ENCODE measurements at regions not wholly inside any gene's neighbourhood (a gene's known extent, or its start where the extent isn't known, plus 50 kb on each side); places are given as distances from the start of the nearest gene placed in this dataset.

DNA sequence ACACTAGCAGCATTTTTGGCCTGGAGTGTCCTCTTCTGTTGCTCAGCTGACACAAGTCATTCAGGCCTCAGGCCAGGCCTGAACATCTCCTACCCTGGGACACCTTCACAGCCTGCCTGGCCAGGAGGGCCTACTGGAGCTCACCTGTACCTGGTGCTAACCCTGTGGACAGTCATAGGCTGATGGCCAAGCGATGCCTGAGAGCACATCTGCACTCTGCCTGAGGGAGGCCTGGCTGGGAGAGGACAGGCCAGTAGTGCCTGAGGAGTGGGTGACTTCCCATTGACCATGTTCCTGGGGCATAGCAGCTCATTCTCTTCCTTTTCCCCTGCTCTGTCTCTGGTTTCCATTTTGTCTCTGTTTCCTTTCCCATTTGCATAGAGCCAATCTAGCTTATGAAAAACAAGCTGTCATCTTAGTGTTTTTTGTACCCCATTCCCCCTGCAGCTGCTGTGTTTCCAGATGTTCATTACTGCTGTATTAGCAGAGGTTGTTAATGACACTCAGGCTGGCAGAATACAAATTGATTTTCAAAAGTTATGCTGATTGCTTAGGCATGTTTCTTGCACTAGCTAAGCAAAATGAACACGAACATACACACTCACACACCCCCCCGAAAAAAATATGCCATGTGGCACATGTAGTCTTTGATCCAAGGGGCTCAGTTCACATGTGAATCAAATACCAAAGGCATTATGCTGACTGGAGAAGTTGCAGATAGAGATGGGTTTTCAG lies 149.7 kb upstream of the HS6ST1 start:
- H3K27ac Mint-ChIP-seq = no peak overlapping the region
- peaks cover 9% of the 10 kb centered on the region for H3K4me1 Mint-ChIP-seq (ENCODE audit: low read depth)
- DNase-seq (no peak), ATAC-seq (replicated peaks in 1 of 2) (no peak)
- H3K27me3 Mint-ChIP-seq (ENCODE audit: low read depth) = no peaks in the 10 kb centered on the region
- H3K4me3 Mint-ChIP-seq = no peak overlapping the region
- H3K9me3 Mint-ChIP-seq = peaks cover 10 to 14% of the 10 kb centered on the region in 2 donors
- peaks cover 16 to 18% of the 10 kb centered on the region in 2 donors for H3K36me3 Mint-ChIP-seq (ENCODE audit: insufficient read depth in 2 of 2)

DNA sequence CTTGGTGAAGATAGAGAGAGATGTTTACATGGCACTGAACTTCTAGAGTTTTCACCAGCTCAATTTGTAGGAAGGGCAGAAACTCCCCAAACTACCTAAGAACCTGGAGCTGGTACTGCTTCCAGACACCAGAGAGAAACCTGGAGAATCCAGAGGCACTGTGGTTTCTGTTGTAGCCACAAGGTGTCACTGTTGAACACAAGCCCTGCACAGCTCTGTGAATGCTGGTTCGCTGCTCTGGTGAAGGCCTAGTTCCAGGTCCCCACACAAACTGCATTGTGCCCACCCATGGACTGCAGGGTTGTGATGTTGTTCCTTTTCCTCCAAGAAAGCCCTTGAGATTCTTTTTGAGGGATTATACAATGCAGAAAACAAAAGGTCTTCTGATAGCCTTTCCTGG lies 150.5 kb upstream of the HS6ST1 start:
- Mint-ChIP-seq H3K27me3 (ENCODE audit: low read depth) (peaks cover 1% of the 10 kb centered on the region), H3K27ac (no peak overlapping the region)

DNA sequence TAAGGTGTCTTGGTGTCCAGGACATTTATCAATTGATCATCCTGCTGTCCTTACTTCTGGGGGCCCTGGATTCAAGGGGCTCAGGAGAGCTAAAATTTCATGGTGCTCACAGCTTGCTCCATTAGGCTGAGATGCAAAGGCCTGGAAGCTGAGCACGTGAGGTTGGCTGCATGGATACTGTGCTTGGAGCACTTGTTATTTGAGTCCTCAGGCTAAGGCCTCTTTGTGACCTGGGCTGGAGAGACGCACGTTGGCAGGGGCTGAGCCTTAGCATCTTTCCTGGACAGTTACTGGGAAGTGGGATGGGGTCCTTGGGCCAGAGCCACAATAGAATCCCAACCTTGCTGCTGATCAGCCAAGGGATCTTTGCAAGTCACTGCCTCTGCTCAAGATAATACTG lies 151.2 kb upstream of the HS6ST1 start:
- H3K9me3 Mint-ChIP-seq = peaks cover 10 to 14% of the 10 kb centered on the region in 2 donors
- peaks cover 8% of the 10 kb centered on the region for H3K27me3 Mint-ChIP-seq (ENCODE audit: low read depth)
- H3K4me3 Mint-ChIP-seq = no peak overlapping the region
- ATAC-seq (replicated peaks in 1 of 2) (no peak), DNase-seq (no peak)
- peaks cover 22% of the 10 kb centered on the region for H3K4me1 Mint-ChIP-seq (ENCODE audit: low read depth)
- peaks cover 16 to 18% of the 10 kb centered on the region in 2 donors for H3K36me3 Mint-ChIP-seq (ENCODE audit: insufficient read depth in 2 of 2)
- no peak overlapping the region for H3K27ac Mint-ChIP-seq

More for the DNA sequence above, 150.5 kb upstream of the HS6ST1 start:
- H3K4me1 Mint-ChIP-seq (ENCODE audit: low read depth) = peaks cover 15% of the 10 kb centered on the region
- peaks cover 16 to 18% of the 10 kb centered on the region in 2 donors for H3K36me3 Mint-ChIP-seq (ENCODE audit: insufficient read depth in 2 of 2)
- H3K4me3 Mint-ChIP-seq = no peak overlapping the region
- DNase-seq (no peak), ATAC-seq (replicated peaks in 1 of 2) (no peak)
- peaks cover 10 to 14% of the 10 kb centered on the region in 2 donors for H3K9me3 Mint-ChIP-seq

DNA sequence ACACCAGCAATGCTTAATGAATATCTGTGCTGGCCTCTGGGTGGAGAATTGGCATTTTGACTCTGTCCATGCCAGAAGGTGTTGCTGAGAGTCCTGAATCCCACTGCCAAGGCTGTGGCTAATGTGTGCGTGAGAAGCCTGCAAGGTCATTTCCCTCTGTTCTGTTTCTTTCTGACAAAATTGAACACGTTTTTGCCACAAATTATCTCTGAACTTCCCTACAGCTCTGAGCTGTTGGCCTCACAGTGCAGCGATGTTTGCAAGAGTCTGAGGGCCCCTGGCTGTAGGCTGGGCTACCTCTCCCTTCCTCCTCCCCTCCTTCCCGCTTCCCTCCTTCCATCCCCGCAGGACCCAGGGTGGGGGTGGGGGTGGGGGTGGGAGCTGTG lies 154.1 kb upstream of the HS6ST1 start:
- H3K27ac Mint-ChIP-seq = no peak overlapping the region
- peaks cover 22% of the 10 kb centered on the region for H3K4me1 Mint-ChIP-seq (ENCODE audit: low read depth)
- ATAC-seq (replicated peaks in 1 of 2) (peak; percentile 31 to 65), DNase-seq (no peak)
- peak overlapping the region in 1 of 2 donors; percentile 51 for H3K4me3 Mint-ChIP-seq
- H3K9me3 Mint-ChIP-seq = peaks cover 9 to 13% of the 10 kb centered on the region in 2 donors
- H3K36me3 Mint-ChIP-seq (ENCODE audit: insufficient read depth in 2 of 2) = peaks cover 15 to 18% of the 10 kb centered on the region in 2 donors
- H3K27me3 Mint-ChIP-seq (ENCODE audit: low read depth) = peaks cover 16% of the 10 kb centered on the region

DNA sequence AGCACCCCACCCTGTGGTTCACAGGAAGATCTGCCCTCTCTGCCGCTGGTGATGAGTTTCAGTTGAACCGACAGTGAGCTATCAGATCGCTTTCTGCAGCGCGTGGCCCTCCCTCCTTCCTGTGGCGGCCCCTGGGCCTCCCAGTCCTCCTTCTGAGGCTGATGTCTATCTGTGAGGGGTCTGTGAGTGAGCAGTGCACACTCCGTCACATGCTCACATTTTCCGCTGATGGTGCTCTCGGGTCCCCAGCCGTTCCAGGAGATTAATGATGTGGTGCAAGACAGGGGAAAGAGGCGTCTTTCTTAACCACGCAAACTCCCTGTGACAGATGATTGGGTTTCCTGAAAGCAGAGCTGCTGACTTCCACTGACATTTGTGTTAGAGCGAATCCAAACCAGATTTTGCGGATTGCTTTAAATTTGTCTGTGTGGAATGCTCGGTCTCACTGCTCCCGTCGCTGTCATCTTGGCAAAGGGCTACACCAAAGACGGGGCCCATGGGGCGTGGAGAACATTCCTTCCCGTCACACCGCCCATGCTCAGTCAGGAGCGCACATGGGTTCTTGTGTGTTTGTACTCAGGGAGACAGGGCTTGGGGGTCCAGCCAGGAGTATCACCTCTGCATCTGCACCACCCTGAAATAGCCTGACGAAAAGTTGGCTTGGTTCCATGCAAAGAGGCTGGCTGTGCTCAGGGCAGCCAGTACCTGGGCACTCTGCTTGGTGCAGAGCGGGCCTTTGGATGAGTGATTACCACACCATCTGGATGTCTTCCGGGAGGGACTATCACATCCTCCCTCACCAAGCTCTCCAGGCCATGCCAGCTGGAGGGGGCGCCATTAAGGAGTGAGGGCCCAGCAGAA lies 154.7 kb upstream of the HS6ST1 start:
- peak; percentile 88 to 95 for ATAC-seq (replicated peaks in 1 of 2)
- peaks cover 5 to 9% of the 10 kb centered on the region in 2 donors for H3K9me3 Mint-ChIP-seq
- H3K4me3 Mint-ChIP-seq = peak overlapping the region; percentile 73 to 76
- peaks cover 19% of the 10 kb centered on the region for H3K27me3 Mint-ChIP-seq (ENCODE audit: low read depth)
- H3K36me3 Mint-ChIP-seq (ENCODE audit: insufficient read depth in 2 of 2) = peaks cover 12 to 14% of the 10 kb centered on the region in 2 donors
- no peak overlapping the region for H3K27ac Mint-ChIP-seq
- DNase-seq = peak; percentile 31 to 64
- peaks cover 22% of the 10 kb centered on the region for H3K4me1 Mint-ChIP-seq (ENCODE audit: low read depth)

DNA sequence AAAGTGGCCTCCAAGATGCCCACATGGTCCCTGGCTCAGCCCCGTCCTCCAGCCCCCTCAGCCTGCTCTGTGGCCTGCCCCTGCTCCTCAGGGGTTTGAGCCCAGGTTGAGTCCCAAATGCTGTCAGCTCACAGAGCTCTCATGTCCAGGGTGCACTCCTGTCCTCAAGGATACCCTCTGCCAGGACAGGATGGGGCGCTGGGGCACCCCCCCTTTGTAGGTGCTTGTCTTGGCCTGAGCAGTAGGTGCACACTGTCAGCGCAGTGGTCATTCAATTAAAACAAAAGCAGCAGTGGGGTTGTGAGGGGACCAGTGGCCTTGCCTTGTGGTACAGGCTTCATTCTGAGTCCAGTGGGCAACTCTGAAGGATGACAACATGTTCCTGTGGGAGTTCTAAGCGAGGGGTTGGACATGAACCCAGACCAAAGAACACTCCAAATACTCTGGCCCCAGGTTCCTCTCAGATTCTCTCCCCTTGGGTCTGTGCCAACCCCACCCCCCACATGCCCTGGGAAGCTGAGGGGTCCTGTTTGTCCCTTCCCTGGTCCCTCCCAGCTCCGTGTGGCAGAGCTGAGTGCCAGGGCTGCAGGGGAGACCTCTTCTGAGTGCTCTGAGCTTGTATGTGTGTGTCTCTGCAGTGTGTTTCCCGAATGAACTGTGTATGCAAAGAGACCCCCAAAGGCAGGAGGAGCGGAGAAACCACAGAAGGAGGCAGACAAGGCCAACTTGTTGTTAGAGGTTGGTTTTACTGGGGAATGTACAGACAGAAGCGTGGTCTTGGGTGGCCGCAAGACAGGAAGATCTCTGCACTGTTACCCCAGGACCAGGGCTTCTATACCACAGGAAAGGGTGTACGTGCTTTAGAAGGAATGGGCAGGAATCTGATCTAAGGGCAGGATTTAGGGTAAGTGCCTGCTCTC lies 155.6 kb upstream of the HS6ST1 start:
- peaks cover 22% of the 10 kb centered on the region for H3K4me1 Mint-ChIP-seq (ENCODE audit: low read depth)
- DNase-seq = no peak
- peaks cover 28% of the 10 kb centered on the region for H3K27me3 Mint-ChIP-seq (ENCODE audit: low read depth)
- no peak for ATAC-seq (replicated peaks in 1 of 2)
- peaks cover 6 to 10% of the 10 kb centered on the region in 2 donors for H3K36me3 Mint-ChIP-seq (ENCODE audit: insufficient read depth in 2 of 2)
- peak overlapping the region in 1 of 2 donors; percentile 8 for H3K4me3 Mint-ChIP-seq
- H3K9me3 Mint-ChIP-seq = peaks cover 0 to 4% of the 10 kb centered on the region in 2 donors
- no peak overlapping the region for H3K27ac Mint-ChIP-seq

DNA sequence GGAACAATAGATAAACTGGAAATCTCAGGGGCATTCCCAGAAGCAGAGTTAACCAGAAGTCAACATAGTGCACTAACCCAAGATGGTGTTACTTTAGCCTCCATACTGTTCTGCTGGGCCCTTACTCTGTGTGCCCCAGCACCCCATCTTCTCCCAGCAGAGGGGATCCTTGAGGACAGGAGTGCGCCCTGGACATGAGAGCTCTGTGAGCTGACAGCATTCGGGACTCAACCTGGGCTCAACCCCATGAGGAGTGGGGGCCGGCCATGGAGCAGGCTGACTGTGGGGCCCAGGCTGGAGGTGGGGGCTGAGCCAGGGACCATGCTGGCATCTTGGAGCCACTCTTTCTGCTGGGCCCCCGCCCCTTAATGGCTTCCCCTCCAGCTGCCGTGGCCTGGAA lies 156.3 kb upstream of the HS6ST1 start:
- Mint-ChIP-seq H3K27ac (no peak overlapping the region), H3K36me3 (ENCODE audit: insufficient read depth in 2 of 2) (peaks cover 6 to 10% of the 10 kb centered on the region in 2 donors), H3K4me1 (ENCODE audit: low read depth) (peaks cover 22% of the 10 kb centered on the region), H3K9me3 (peaks cover 0 to 5% of the 10 kb centered on the region in 2 donors), H3K4me3 (no peak overlapping the region), H3K27me3 (ENCODE audit: low read depth) (peaks cover 29% of the 10 kb centered on the region)
- DNase-seq = no peak
- no peak for ATAC-seq (replicated peaks in 1 of 2)

DNA sequence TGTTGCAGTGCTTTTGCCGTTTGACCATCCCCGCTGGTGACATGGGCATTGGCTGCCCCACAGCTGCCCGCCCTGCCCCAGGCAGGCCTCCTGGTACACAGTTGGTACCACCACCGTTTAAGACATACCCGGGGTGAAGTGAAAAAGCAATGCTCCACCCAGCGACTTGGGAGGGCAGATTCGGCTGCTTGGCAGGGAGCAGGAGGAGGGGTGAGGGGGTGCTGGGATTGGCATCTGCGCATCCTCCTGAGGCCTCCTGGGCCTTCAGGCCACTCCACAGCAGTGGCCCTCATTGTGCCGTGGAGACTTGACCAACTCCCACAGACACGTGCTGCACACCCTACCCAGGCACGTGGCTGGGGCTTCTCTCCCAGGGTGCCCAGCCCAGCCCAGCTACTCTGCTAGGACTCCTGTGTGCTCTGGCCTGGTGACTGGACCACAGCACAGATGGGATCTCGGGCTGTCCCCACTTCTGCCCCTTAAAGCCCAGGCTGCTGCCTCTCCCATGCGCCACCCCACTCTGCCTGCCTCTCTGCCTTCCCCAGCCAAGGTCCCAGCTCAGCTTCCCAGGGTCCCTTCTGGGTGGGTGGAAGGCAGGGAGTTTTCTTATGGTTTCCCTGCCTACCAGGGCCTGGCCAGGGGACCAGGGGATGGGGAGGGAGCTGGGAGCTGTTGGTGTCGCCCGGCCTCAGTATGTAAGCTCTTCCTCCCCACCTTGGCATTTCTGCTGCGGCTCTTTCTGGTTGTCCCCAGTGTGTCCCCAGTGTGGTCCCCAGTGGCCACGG lies 157.0 kb upstream of the HS6ST1 start:
- H3K27me3 Mint-ChIP-seq (ENCODE audit: low read depth) = peaks cover 29% of the 10 kb centered on the region
- DNase-seq (no peak), ATAC-seq (replicated peaks in 1 of 2) (no peak)
- no peak overlapping the region for H3K4me3 Mint-ChIP-seq
- H3K27ac Mint-ChIP-seq = no peak overlapping the region
- peaks cover 22% of the 10 kb centered on the region for H3K4me1 Mint-ChIP-seq (ENCODE audit: low read depth)
- peaks cover 2 to 7% of the 10 kb centered on the region in 2 donors for H3K36me3 Mint-ChIP-seq (ENCODE audit: insufficient read depth in 2 of 2)
- peaks cover 0 to 4% of the 10 kb centered on the region in 2 donors for H3K9me3 Mint-ChIP-seq

DNA sequence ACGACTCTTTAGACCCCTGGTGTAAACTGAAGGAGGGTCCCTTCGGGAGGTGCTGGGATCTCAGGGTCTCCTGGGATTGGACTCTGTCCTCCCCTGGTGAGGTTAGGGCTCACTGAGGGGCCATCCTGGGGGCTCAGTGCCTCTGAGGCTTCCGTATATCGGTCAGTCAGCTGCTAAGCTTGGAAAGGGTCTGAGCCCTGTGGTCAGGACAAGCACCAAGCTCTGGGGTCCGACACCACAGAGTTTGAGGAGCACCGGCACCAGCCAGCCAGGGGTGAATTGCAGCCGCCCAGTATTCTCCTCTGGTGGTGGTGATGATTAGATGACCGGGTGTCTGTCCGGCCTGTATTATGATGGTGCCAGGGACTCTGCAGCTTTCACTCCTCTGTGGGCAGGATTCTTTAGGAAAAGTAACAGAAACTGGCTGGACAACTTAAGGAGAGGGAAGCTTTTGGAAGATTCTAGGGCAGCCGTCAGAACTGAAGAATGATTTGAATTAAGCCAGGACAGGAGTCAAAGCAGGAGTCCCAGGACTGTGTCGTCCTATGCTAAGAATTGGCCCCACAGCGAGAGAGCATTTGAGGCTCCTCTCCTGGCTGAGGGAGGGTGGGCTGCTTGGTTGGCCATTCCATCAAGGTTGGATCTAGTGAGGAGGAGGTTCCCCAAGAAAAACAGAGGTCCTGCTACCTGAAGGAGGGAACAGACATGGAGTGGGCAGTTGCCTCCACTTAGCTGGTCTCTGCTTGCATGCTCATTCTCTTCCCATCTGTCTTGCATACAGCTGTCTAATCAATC lies 158.6 kb upstream of the HS6ST1 start:
- H3K4me3 Mint-ChIP-seq = no peak overlapping the region
- H3K4me1 Mint-ChIP-seq (ENCODE audit: low read depth) = peaks cover 22% of the 10 kb centered on the region
- H3K36me3 Mint-ChIP-seq (ENCODE audit: insufficient read depth in 2 of 2) = peaks cover 0 to 2% of the 10 kb centered on the region in 2 donors
- no peak for ATAC-seq (replicated peaks in 1 of 2)
- no peak for DNase-seq
- peaks cover 0 to 4% of the 10 kb centered on the region in 2 donors for H3K9me3 Mint-ChIP-seq
- no peak overlapping the region for H3K27ac Mint-ChIP-seq
- peaks cover 29% of the 10 kb centered on the region for H3K27me3 Mint-ChIP-seq (ENCODE audit: low read depth)

DNA sequence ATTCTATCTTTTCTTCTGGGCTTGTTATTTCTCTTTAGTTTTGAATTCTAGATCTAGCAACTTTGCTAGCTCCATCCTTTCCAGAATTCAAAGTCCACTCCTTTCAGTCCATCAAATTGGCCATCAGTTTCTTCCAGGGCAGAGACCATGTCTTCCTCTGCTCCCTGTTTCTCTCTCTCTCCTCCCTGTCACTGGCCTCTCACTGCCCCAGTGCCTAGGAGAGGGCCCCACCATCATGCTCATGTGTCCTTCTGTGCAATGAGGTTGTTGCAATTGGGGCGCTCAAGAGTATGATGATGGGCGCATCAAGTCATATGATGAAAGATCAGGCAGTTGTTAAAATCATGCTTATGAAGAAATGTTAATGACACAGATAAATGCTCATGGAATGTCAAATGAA lies 159.2 kb upstream of the HS6ST1 start:
- Mint-ChIP-seq H3K4me3 (no peak overlapping the region), H3K27ac (no peak overlapping the region), H3K4me1 (ENCODE audit: low read depth) (peaks cover 16% of the 10 kb centered on the region), H3K9me3 (peaks cover 0 to 4% of the 10 kb centered on the region in 2 donors), H3K36me3 (ENCODE audit: insufficient read depth in 2 of 2) (peaks cover 0 to 2% of the 10 kb centered on the region in 2 donors), H3K27me3 (ENCODE audit: low read depth) (peaks cover 29% of the 10 kb centered on the region)
- ATAC-seq (replicated peaks in 1 of 2) = no peak
- DNase-seq = no peak

DNA sequence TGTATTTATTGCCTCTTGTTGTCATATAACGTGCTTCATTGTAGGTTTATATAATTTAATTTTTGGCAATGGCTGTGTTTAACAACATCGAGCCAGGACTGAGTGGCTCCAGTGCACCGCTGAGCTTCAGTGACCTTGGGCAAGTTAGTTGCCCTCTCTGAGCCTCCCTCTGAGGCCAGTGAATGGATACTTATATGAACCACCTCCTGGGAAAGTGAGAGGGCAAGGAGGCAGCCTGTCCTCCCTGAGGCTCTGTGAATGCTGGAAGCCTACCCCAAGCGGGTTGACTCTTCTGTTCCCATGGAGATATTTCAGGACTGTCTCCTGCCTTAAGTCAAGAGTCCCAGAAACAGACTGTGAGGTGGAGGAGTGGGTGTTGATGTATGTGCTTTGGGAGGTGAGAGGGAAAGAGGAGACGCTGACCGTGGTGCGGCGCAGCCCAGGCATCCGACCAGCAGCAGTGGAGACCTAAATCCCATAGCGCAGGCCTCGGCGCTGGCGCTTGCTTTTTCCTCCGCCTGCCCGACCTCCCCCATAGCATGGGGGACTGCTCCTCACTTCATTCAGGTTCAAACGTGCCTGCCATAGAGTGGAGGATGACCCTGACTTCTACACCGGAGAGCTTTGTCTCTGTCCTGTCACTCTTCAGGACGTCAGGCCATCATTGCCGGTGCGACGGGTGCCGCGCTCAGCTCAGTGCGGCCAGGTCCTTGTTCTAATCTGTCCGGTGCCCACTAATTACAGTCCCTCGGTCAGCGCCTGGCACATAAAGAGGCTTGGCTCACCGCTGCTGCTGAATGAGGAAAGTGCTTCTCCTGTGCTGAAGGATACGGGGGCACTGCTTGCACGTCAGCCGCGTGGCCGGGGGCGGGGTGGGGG lies 167.3 kb upstream of the HS6ST1 start:
- no peak for ATAC-seq (replicated peaks in 1 of 2)
- Mint-ChIP-seq H3K4me1 (ENCODE audit: low read depth) (no peaks in the 10 kb centered on the region), H3K4me3 (no peak overlapping the region), H3K9me3 (no peaks in the 10 kb centered on the region), H3K27me3 (ENCODE audit: low read depth) (peaks cover 9% of the 10 kb centered on the region), H3K27ac (no peak overlapping the region), H3K36me3 (ENCODE audit: insufficient read depth in 2 of 2) (no peaks in the 10 kb centered on the region)
- DNase-seq = no peak
